Fibroblast of skin of left quadriceps (primary cell): ENCODE measurements at regions not wholly inside any gene's neighbourhood (a gene's known extent, or its start where the extent isn't known, plus 50 kb on each side); places are given as distances from the start of the nearest gene placed in this dataset.

Experiments used
- DNase-seq, 2 experiments: peaks; one replicate each; pipeline ENCODE4 v3.0.0-alpha.2; 2013; ENCODE audit warnings: low read depth in 2 of 2

GRCh38 chr12:90322006-90322405, 613.4 kb upstream of the ATP2B1 start:
- DNase-seq, result no peak

GRCh38 chr12:90321369-90321768, 612.7 kb upstream of the ATP2B1 start:
- no peak for DNase-seq

- no peak for DNase-seq
Observed at GRCh38 chr12:90311561-90311960, 602.9 kb upstream of the ATP2B1 start.

GRCh38 chr12:90305379-90305778, 596.7 kb upstream of the ATP2B1 start:
- no peak for DNase-seq

- DNase-seq, result no peak
Observed at GRCh38 chr12:90304231-90304630, 595.6 kb upstream of the ATP2B1 start.

- no peak for DNase-seq
Observed at GRCh38 chr12:90303771-90304170, 595.1 kb upstream of the ATP2B1 start.

GRCh38 chr12:90301561-90302133, 593.0 kb upstream of the ATP2B1 start:
- DNase-seq, result peak; percentile 42

- no peak for DNase-seq
Observed at GRCh38 chr12:90301095-90301494, 592.5 kb upstream of the ATP2B1 start.

GRCh38 chr12:90299666-90300065, 591.0 kb upstream of the ATP2B1 start:
- DNase-seq, result no peak

GRCh38 chr12:90299121-90299520, 590.5 kb upstream of the ATP2B1 start:
- no peak for DNase-seq

- no peak for DNase-seq
Observed at GRCh38 chr12:90298289-90298948, 589.8 kb upstream of the ATP2B1 start.

- DNase-seq, result no peak
Observed at GRCh38 chr12:90295858-90296257, 587.2 kb upstream of the ATP2B1 start.

GRCh38 chr12:90292183-90292582, 583.5 kb upstream of the ATP2B1 start:
- DNase-seq, result no peak

- no peak for DNase-seq
Observed at GRCh38 chr12:90290980-90291975, 582.6 kb upstream of the ATP2B1 start.

GRCh38 chr12:90287585-90287984, 578.9 kb upstream of the ATP2B1 start:
- no peak for DNase-seq

- no peak for DNase-seq
Observed at GRCh38 chr12:90281154-90281868, 572.7 kb upstream of the ATP2B1 start.

- DNase-seq, result no peak
Observed at GRCh38 chr12:90280564-90281058, 572.0 kb upstream of the ATP2B1 start.

- DNase-seq, result peak; percentile 45 to 48
Observed at GRCh38 chr12:90280033-90280432, 571.4 kb upstream of the ATP2B1 start.

- DNase-seq, result no peak
Observed at GRCh38 chr12:90275088-90275487, 566.5 kb upstream of the ATP2B1 start.

- no peak for DNase-seq
Observed at GRCh38 chr12:90274407-90274806, 565.8 kb upstream of the ATP2B1 start.

- DNase-seq, result no peak
Observed at GRCh38 chr12:90268574-90268973, 559.9 kb upstream of the ATP2B1 start.

GRCh38 chr12:90262251-90262650, 553.6 kb upstream of the ATP2B1 start:
- peak; percentile 11 to 13 for DNase-seq
